Superior temporal gyrus (tissue), 1 donor: ENCODE measurements at regions not wholly inside any gene's neighbourhood (a gene's known extent, or its start where the extent isn't known, plus 50 kb on each side); places are given as distances from the start of the nearest gene placed in this dataset.
A peak's percentile ranks its signal among the peaks of the same experiment; 100 is the strongest.

ENCODE experiments used
- DNase-seq: peaks from one replicate; pipeline ENCODE4 v3.0.0-alpha.2; 2016; ENCODE audit errors: extremely low spot score

- peak; percentile 91 for DNase-seq
Observed at GRCh38 chr16:66315210-66315825, 51.2 kb upstream of the CDH5 start.

- no peak for DNase-seq
Observed at GRCh38 chr16:66311306-66311705, 55.2 kb upstream of the CDH5 start.

- no peak for DNase-seq
Observed at GRCh38 chr16:66309215-66309807, 57.2 kb upstream of the CDH5 start.

GRCh38 chr16:66308096-66308495 lies 58.4 kb upstream of the CDH5 start:
- no peak for DNase-seq

GRCh38 chr16:66306366-66307150 lies 59.9 kb upstream of the CDH5 start:
- no peak for DNase-seq

- no peak for DNase-seq
Observed at GRCh38 chr16:66304961-66305360, 61.5 kb upstream of the CDH5 start.

- DNase-seq, result no peak
Observed at GRCh38 chr16:66304151-66304550, 62.3 kb upstream of the CDH5 start.

- no peak for DNase-seq
Observed at GRCh38 chr16:66300501-66300900, 66.0 kb upstream of the CDH5 start.

GRCh38 chr16:66300037-66300436 lies 66.5 kb upstream of the CDH5 start:
- DNase-seq, result no peak

GRCh38 chr16:66299349-66299748 lies 67.1 kb upstream of the CDH5 start:
- no peak for DNase-seq

- DNase-seq, result no peak
Observed at GRCh38 chr16:66298571-66299120, 67.8 kb upstream of the CDH5 start.

GRCh38 chr16:66298006-66298405 lies 68.5 kb upstream of the CDH5 start:
- no peak for DNase-seq

- no peak for DNase-seq
Observed at GRCh38 chr16:66296591-66296990, 69.9 kb upstream of the CDH5 start.

GRCh38 chr16:66295761-66296546 lies 70.5 kb upstream of the CDH5 start:
- DNase-seq, result no peak

GRCh38 chr16:66295213-66295612 lies 71.3 kb upstream of the CDH5 start:
- no peak for DNase-seq

GRCh38 chr16:66294507-66294906 lies 72.0 kb upstream of the CDH5 start:
- no peak for DNase-seq

- DNase-seq, result no peak
Observed at GRCh38 chr16:66293932-66294331, 72.6 kb upstream of the CDH5 start.

- DNase-seq, result no peak
Observed at GRCh38 chr16:66293207-66293735, 73.2 kb upstream of the CDH5 start.

- DNase-seq, result no peak
Observed at GRCh38 chr16:66292241-66292935, 74.1 kb upstream of the CDH5 start.

- DNase-seq, result no peak
Observed at GRCh38 chr16:66291833-66292232, 74.7 kb upstream of the CDH5 start.

- no peak for DNase-seq
Observed at GRCh38 chr16:66290431-66290830, 76.1 kb upstream of the CDH5 start.
